K562 (cell line): ENCODE measurements at regions not wholly inside any gene's neighbourhood (a gene's known extent, or its start where the extent isn't known, plus 50 kb on each side); places are given as distances from the start of the nearest gene placed in this dataset.

ENCODE experiments used
- CBX5 ChIP-seq: IDR thresholded peaks from 2 replicates; pipeline ENCODE4 v1.6.1; 2014; ENCODE audit warnings: low read depth, borderline replicate concordance
- DIDO1 ChIP-seq: fragments of 450-650 bp; IDR thresholded peaks from 2 replicates; pipeline ENCODE4 v1.6.1; 2016; ENCODE audit warnings: low read depth, missing biosample characterization, missing genetic modification characterization

- TF ChIP-seq DIDO1 (tag) (no peak), CBX5 (no peak)
Observed at GRCh38 chr5:174917976-174918554, 193.7 kb downstream of the MSX2 start.
